Limb (tissue), 2 donors: ENCODE measurements at regions not wholly inside any gene's neighbourhood (a gene's known extent, or its start where the extent isn't known, plus 50 kb on each side); places are given as distances from the start of the nearest gene placed in this dataset.
"Not testable (repeated sequence)": the region's sequence is repeated elsewhere in the genome, so short reads cannot be mapped to it uniquely, and the experiment has no call there.

Experiments used
- DNase-seq, 2 donors: peaks; one replicate each; pipeline ENCODE4 v3.0.0-alpha.2; 2016; ENCODE audit errors: extremely low spot score in 2 of 2

GRCh38 chr7:145134377-145134776 is 298.5 kb upstream of the TPK1 start:
- no peak for DNase-seq

- no peak for DNase-seq
Measured at GRCh38 chr7:145123502-145123901, 287.6 kb upstream of the TPK1 start.

GRCh38 chr7:145106001-145106400 is 270.1 kb upstream of the TPK1 start:
- DNase-seq = no peak

GRCh38 chr7:145105561-145105960 is 269.7 kb upstream of the TPK1 start:
- no peak for DNase-seq

- no peak for DNase-seq
Measured at GRCh38 chr7:145104400-145104799, 268.5 kb upstream of the TPK1 start.

GRCh38 chr7:145102199-145102598 is 266.3 kb upstream of the TPK1 start:
- not testable (repeated sequence) for DNase-seq

GRCh38 chr7:145092766-145093165 is 256.9 kb upstream of the TPK1 start:
- DNase-seq = peak in 1 of 2 donors; percentile 60

GRCh38 chr7:145088111-145088745 is 252.4 kb upstream of the TPK1 start:
- DNase-seq = no peak

- no peak for DNase-seq
Measured at GRCh38 chr7:145082366-145083161, 246.7 kb upstream of the TPK1 start.

GRCh38 chr7:145065473-145065872 is 229.6 kb upstream of the TPK1 start:
- no peak for DNase-seq

GRCh38 chr7:145064114-145064513 is 228.3 kb upstream of the TPK1 start:
- DNase-seq = no peak

GRCh38 chr7:145053781-145054180 is 217.9 kb upstream of the TPK1 start:
- DNase-seq = no peak

GRCh38 chr7:145050415-145050814 is 214.6 kb upstream of the TPK1 start:
- no peak for DNase-seq

GRCh38 chr7:145036604-145037405 is 201.0 kb upstream of the TPK1 start:
- DNase-seq = peak; percentile 35 to 41

- no peak for DNase-seq
Measured at GRCh38 chr7:145031162-145031561, 195.3 kb upstream of the TPK1 start.

- DNase-seq = no peak
Measured at GRCh38 chr7:145030754-145031153, 194.9 kb upstream of the TPK1 start.

- no peak for DNase-seq
Measured at GRCh38 chr7:145020454-145020853, 184.6 kb upstream of the TPK1 start.

- DNase-seq = no peak
Measured at GRCh38 chr7:145016068-145016467, 180.2 kb upstream of the TPK1 start.

- DNase-seq = no peak
Measured at GRCh38 chr7:145009876-145010275, 174.0 kb upstream of the TPK1 start.

GRCh38 chr7:145005601-145006000 is 169.7 kb upstream of the TPK1 start:
- DNase-seq = no peak

- no peak for DNase-seq
Measured at GRCh38 chr7:144997512-144997911, 161.7 kb upstream of the TPK1 start.

GRCh38 chr7:144995495-144995894 is 159.6 kb upstream of the TPK1 start:
- DNase-seq = no peak
